HG02798 (cell line): ENCODE measurements at regions not wholly inside any gene's neighbourhood (a gene's known extent, or its start where the extent isn't known, plus 50 kb on each side); places are given as distances from the start of the nearest gene placed in this dataset.

ENCODE experiments used
- ATAC-seq: cut with Tn5 transposase; IDR thresholded peaks from one replicate; pipeline ENCODE4 v1.9.1; 2021; ENCODE audit warnings: mild to moderate bottlenecking; ENCODE audit not compliant: unreplicated experiment, poor library complexity

- ATAC-seq, result no peak
These were observed 385.2 kb upstream of the ZFHX3 start for GRCh38 chr16:73432850-73433730.

- no peak for ATAC-seq
These were observed 382.2 kb upstream of the ZFHX3 start for GRCh38 chr16:73430138-73430537.

- ATAC-seq, result no peak
These were observed 380.2 kb upstream of the ZFHX3 start for GRCh38 chr16:73428121-73428520.

- ATAC-seq, result no peak
These were observed 379.2 kb upstream of the ZFHX3 start for GRCh38 chr16:73427164-73427563.

GRCh38 chr16:73426433-73427160 is 378.7 kb upstream of the ZFHX3 start:
- no peak for ATAC-seq

- ATAC-seq, result no peak
These were observed 372.7 kb upstream of the ZFHX3 start for GRCh38 chr16:73420676-73421075.

- no peak for ATAC-seq
These were observed 372.3 kb upstream of the ZFHX3 start for GRCh38 chr16:73420244-73420643.

GRCh38 chr16:73418691-73419090 is 370.8 kb upstream of the ZFHX3 start:
- no peak for ATAC-seq

- no peak for ATAC-seq
These were observed 370.1 kb upstream of the ZFHX3 start for GRCh38 chr16:73418051-73418450.

- no peak for ATAC-seq
These were observed 367.4 kb upstream of the ZFHX3 start for GRCh38 chr16:73415286-73415685.

GRCh38 chr16:73414638-73415037 is 366.7 kb upstream of the ZFHX3 start:
- no peak for ATAC-seq

- no peak for ATAC-seq
These were observed 365.9 kb upstream of the ZFHX3 start for GRCh38 chr16:73413830-73414190.

- ATAC-seq, result no peak
These were observed 365.3 kb upstream of the ZFHX3 start for GRCh38 chr16:73413091-73413829.

- ATAC-seq, result no peak
These were observed 364.5 kb upstream of the ZFHX3 start for GRCh38 chr16:73412416-73412815.

- no peak for ATAC-seq
These were observed 360.8 kb upstream of the ZFHX3 start for GRCh38 chr16:73408716-73409115.

- ATAC-seq, result no peak
These were observed 360.4 kb upstream of the ZFHX3 start for GRCh38 chr16:73408311-73408710.

GRCh38 chr16:73405851-73406250 is 357.9 kb upstream of the ZFHX3 start:
- ATAC-seq, result no peak

- no peak for ATAC-seq
These were observed 356.1 kb upstream of the ZFHX3 start for GRCh38 chr16:73404001-73404400.

- ATAC-seq, result no peak
These were observed 355.4 kb upstream of the ZFHX3 start for GRCh38 chr16:73403291-73403690.

- ATAC-seq, result no peak
These were observed 353.0 kb upstream of the ZFHX3 start for GRCh38 chr16:73400951-73401350.

GRCh38 chr16:73399997-73400396 is 352.1 kb upstream of the ZFHX3 start:
- no peak for ATAC-seq
